ENCODE measurements at regions not wholly inside any gene's neighbourhood (a gene's known extent, or its start where the extent isn't known, plus 50 kb on each side); places are given as distances from the start of the nearest gene placed in this dataset.
"Not testable (repeated sequence)": the region's sequence is repeated elsewhere in the genome, so short reads cannot be mapped to it uniquely, and the experiment has no call there.

GRCh38 chr18:47710451-47710850, 220.0 kb downstream of the SMAD2 start:
- no peak for DNase-seq (ENCODE audit: low spot score)
- no peak for TF ChIP-seq CTCF (IDR thresholded peaks at IDR 0.05; ENCODE audit: borderline replicate concordance, control extremely low read depth, extremely low read depth, insufficient read depth, missing control alignments)
- in situ Hi-C loops (cut with MboI; ENCODE audit: low sequenced_read_pairs, unreplicated experiment), result no loop called here

GRCh38 chr18:47709556-47709955, 220.9 kb downstream of the SMAD2 start:
- DNase-seq (ENCODE audit: low spot score), result no peak
- TF ChIP-seq CTCF (IDR thresholded peaks at IDR 0.05; ENCODE audit: borderline replicate concordance, control extremely low read depth, extremely low read depth, insufficient read depth, missing control alignments), result no peak
- in situ Hi-C loops (cut with MboI; ENCODE audit: low sequenced_read_pairs, unreplicated experiment), result no loop called here

GRCh38 chr18:47708206-47708605, 222.3 kb downstream of the SMAD2 start:
- DNase-seq (ENCODE audit: low spot score), result no peak
- in situ Hi-C loops (cut with MboI; ENCODE audit: low sequenced_read_pairs, unreplicated experiment), result no loop called here
- no peak for TF ChIP-seq CTCF (IDR thresholded peaks at IDR 0.05; ENCODE audit: borderline replicate concordance, control extremely low read depth, extremely low read depth, insufficient read depth, missing control alignments)

GRCh38 chr18:47701134-47701533, 229.3 kb downstream of the SMAD2 start:
- in situ Hi-C loops (cut with MboI; ENCODE audit: low sequenced_read_pairs, unreplicated experiment), result no loop called here
- no peak for DNase-seq (ENCODE audit: low spot score)
- TF ChIP-seq CTCF (IDR thresholded peaks at IDR 0.05; ENCODE audit: borderline replicate concordance, control extremely low read depth, extremely low read depth, insufficient read depth, missing control alignments), result no peak

GRCh38 chr18:47696870-47697269, 233.6 kb downstream of the SMAD2 start:
- no peak for TF ChIP-seq CTCF (IDR thresholded peaks at IDR 0.05; ENCODE audit: borderline replicate concordance, control extremely low read depth, extremely low read depth, insufficient read depth, missing control alignments)
- DNase-seq (ENCODE audit: low spot score), result no peak
- in situ Hi-C loops (cut with MboI; ENCODE audit: low sequenced_read_pairs, unreplicated experiment), result no loop called here

GRCh38 chr18:47691611-47692010, 238.8 kb downstream of the SMAD2 start:
- in situ Hi-C loops (cut with MboI; ENCODE audit: low sequenced_read_pairs, unreplicated experiment), result no loop called here
- no peak for DNase-seq (ENCODE audit: low spot score)
- TF ChIP-seq CTCF (IDR thresholded peaks at IDR 0.05; ENCODE audit: borderline replicate concordance, control extremely low read depth, extremely low read depth, insufficient read depth, missing control alignments), result no peak

- in situ Hi-C loops (cut with MboI; ENCODE audit: low sequenced_read_pairs, unreplicated experiment); DNase-seq (ENCODE audit: low spot score): not testable (repeated sequence)
Measured at GRCh38 chr18:47690778-47691177, 239.7 kb downstream of the SMAD2 start.
